ENCODE measurements at regions not wholly inside any gene's neighbourhood (a gene's known extent, or its start where the extent isn't known, plus 50 kb on each side); places are given as distances from the start of the nearest gene placed in this dataset.

DNA sequence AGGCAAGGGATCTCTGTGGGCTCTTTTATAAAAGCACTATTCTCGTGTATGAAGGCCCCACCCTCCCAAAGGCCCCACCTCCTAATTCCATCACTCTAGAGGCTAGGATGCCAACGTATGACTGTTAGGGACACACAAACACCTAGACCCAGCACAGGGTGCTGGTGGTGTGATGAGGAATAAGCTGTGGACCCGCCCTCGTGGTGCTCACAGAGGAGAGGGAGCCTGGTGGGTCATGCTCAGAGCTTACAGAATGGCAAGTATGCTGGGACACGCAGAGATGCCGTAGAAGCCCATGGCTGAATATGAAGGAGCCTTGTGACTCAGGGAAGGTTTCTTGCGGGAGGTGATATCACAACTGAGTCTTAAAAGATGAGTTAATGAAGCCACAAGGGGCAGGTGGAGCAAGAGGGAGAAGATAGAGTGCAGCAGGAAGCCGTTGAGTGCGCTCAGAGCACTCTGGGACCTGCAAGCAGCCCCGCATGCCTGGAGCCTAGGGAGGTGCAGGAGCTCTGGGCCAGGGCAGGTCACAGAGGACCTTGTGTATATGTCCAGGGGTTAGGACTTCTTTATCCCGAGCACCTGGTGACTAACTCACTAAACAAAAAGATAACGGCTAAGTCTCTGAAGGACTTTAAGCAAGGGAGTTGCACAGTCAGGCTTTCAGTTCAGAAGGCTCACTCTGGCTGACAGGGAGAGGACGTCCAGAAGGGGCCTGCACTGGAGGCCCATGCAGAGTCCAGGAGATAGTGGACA lies 160.9 kb downstream of the TRIM29 start:
- TF ChIP-seq EZH2 (IDR thresholded peaks at IDR 0.05; ENCODE audit: borderline replicate concordance, low read length) = no peak
- TF ChIP-seq, protein P1, sequence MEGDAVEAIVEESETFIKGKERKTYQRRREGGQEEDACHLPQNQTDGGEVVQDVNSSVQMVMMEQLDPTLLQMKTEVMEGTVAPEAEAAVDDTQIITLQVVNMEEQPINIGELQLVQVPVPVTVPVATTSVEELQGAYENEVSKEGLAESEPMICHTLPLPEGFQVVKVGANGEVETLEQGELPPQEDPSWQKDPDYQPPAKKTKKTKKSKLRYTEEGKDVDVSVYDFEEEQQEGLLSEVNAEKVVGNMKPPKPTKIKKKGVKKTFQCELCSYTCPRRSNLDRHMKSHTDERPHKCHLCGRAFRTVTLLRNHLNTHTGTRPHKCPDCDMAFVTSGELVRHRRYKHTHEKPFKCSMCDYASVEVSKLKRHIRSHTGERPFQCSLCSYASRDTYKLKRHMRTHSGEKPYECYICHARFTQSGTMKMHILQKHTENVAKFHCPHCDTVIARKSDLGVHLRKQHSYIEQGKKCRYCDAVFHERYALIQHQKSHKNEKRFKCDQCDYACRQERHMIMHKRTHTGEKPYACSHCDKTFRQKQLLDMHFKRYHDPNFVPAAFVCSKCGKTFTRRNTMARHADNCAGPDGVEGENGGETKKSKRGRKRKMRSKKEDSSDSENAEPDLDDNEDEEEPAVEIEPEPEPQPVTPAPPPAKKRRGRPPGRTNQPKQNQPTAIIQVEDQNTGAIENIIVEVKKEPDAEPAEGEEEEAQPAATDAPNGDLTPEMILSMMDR (IDR thresholded peaks at IDR 0.05; ENCODE audit: low read length) = no peak

Data from OCI-LY1 (cell line).